Activated T-cell treated with anti-CD3 and anti-CD28 coated beads, Interleukin-2, amount 50 U/mL, for 4 hours (primary cell): ENCODE measurements at regions not wholly inside any gene's neighbourhood (a gene's known extent, or its start where the extent isn't known, plus 50 kb on each side); places are given as distances from the start of the nearest gene placed in this dataset.

Experiments used
- ATAC-seq, 2 donors: fragments of 200-7000 bp; cut with Tn5 transposase; one replicate each; pipeline ENCODE4 v1.10.0; 2021
- DNase-seq: peaks from one replicate; pipeline ENCODE4 v3.0.0-alpha.2; 2020
- H3K27me3 Mint-ChIP-seq: one replicate; pipeline ENCODE4 v1.8.0; 2021; ENCODE audit warnings: low read depth, mixed read lengths
- H3K36me3 Mint-ChIP-seq: one replicate; pipeline ENCODE4 v1.8.0; 2022; ENCODE audit warnings: mixed read lengths; ENCODE audit not compliant: insufficient read depth
- H3K4me1 Mint-ChIP-seq: one replicate; pipeline ENCODE4 v1.8.0; 2021; ENCODE audit warnings: low read depth, mixed read lengths
- H3K4me3 Mint-ChIP-seq: one replicate; pipeline ENCODE4 v1.8.0; 2021; ENCODE audit warnings: mild to moderate bottlenecking, moderate library complexity, mixed read lengths
- H3K9me3 Mint-ChIP-seq: one replicate; pipeline ENCODE4 v1.8.0; 2021; ENCODE audit warnings: mixed read lengths

GRCh38 chr10:70990681-70991080, 102.3 kb upstream of the PCBD1 start:
- Mint-ChIP-seq H3K9me3 (no peaks in the 10 kb centered on the region), H3K36me3 (no peaks in the 10 kb centered on the region), H3K4me1 (no peaks in the 10 kb centered on the region), H3K27me3 (peaks cover 4% of the 10 kb centered on the region), H3K4me3 (no peak overlapping the region)
- no peak for ATAC-seq
- no peak for DNase-seq

GRCh38 chr10:70991140-70992124, 103.1 kb upstream of the PCBD1 start:
- ATAC-seq (no peak), DNase-seq (no peak)
- no peaks in the 10 kb centered on the region for H3K9me3 Mint-ChIP-seq
- no peaks in the 10 kb centered on the region for H3K36me3 Mint-ChIP-seq
- H3K4me3 Mint-ChIP-seq, result no peak overlapping the region
- H3K4me1 Mint-ChIP-seq, result no peaks in the 10 kb centered on the region
- peaks cover 4% of the 10 kb centered on the region for H3K27me3 Mint-ChIP-seq

- Mint-ChIP-seq H3K27me3 (peaks cover 10% of the 10 kb centered on the region), H3K9me3 (no peaks in the 10 kb centered on the region), H3K4me1 (no peaks in the 10 kb centered on the region), H3K4me3 (no peak overlapping the region), H3K36me3 (no peaks in the 10 kb centered on the region)
- DNase-seq (no peak), ATAC-seq (no peak)
Measured at GRCh38 chr10:70992436-70992835, 104.1 kb upstream of the PCBD1 start.

GRCh38 chr10:70993051-70993450, 104.7 kb upstream of the PCBD1 start:
- H3K9me3 Mint-ChIP-seq, result no peaks in the 10 kb centered on the region
- H3K4me3 Mint-ChIP-seq, result no peak overlapping the region
- ATAC-seq, result no peak

GRCh38 chr10:70996549-70996948, 108.2 kb upstream of the PCBD1 start:
- Mint-ChIP-seq H3K9me3 (no peaks in the 10 kb centered on the region), H3K36me3 (no peaks in the 10 kb centered on the region), H3K4me1 (no peaks in the 10 kb centered on the region), H3K27me3 (peaks cover 17% of the 10 kb centered on the region), H3K4me3 (no peak overlapping the region)
- ATAC-seq (no peak), DNase-seq (no peak)

More at GRCh38 chr10:70993051-70993450, 104.7 kb upstream of the PCBD1 start:
- H3K4me1 Mint-ChIP-seq, result no peaks in the 10 kb centered on the region
- H3K36me3 Mint-ChIP-seq, result no peaks in the 10 kb centered on the region
- no peak for DNase-seq
- peaks cover 11% of the 10 kb centered on the region for H3K27me3 Mint-ChIP-seq

- ATAC-seq, result no peak
- no peaks in the 10 kb centered on the region for H3K9me3 Mint-ChIP-seq
- no peak overlapping the region for H3K4me3 Mint-ChIP-seq
- DNase-seq, result no peak
- no peaks in the 10 kb centered on the region for H3K4me1 Mint-ChIP-seq
- no peaks in the 10 kb centered on the region for H3K36me3 Mint-ChIP-seq
- peaks cover 17% of the 10 kb centered on the region for H3K27me3 Mint-ChIP-seq
Measured at GRCh38 chr10:70997236-70997635, 108.9 kb upstream of the PCBD1 start.

GRCh38 chr10:70998086-70998485, 109.7 kb upstream of the PCBD1 start:
- ATAC-seq (no peak), DNase-seq (no peak)
- Mint-ChIP-seq H3K36me3 (no peaks in the 10 kb centered on the region), H3K4me1 (no peaks in the 10 kb centered on the region), H3K27me3 (peaks cover 17% of the 10 kb centered on the region), H3K9me3 (no peaks in the 10 kb centered on the region), H3K4me3 (no peak overlapping the region)

GRCh38 chr10:71001470-71001869, 113.1 kb upstream of the PCBD1 start:
- no peaks in the 10 kb centered on the region for H3K9me3 Mint-ChIP-seq
- DNase-seq (no peak), ATAC-seq (no peak)
- no peak overlapping the region for H3K4me3 Mint-ChIP-seq
- no peaks in the 10 kb centered on the region for H3K36me3 Mint-ChIP-seq
- peaks cover 13% of the 10 kb centered on the region for H3K27me3 Mint-ChIP-seq
- H3K4me1 Mint-ChIP-seq, result no peaks in the 10 kb centered on the region

GRCh38 chr10:71004176-71005075, 116.1 kb upstream of the PCBD1 start:
- Mint-ChIP-seq H3K4me3 (no peak overlapping the region), H3K9me3 (no peaks in the 10 kb centered on the region), H3K36me3 (no peaks in the 10 kb centered on the region), H3K27me3 (peaks cover 12% of the 10 kb centered on the region), H3K4me1 (no peaks in the 10 kb centered on the region)
- DNase-seq, result no peak
- no peak for ATAC-seq

GRCh38 chr10:71005337-71006305, 117.3 kb upstream of the PCBD1 start:
- Mint-ChIP-seq H3K36me3 (no peaks in the 10 kb centered on the region), H3K4me3 (no peak overlapping the region), H3K9me3 (no peaks in the 10 kb centered on the region), H3K4me1 (no peaks in the 10 kb centered on the region), H3K27me3 (peaks cover 11% of the 10 kb centered on the region)
- DNase-seq (no peak), ATAC-seq (no peak)

GRCh38 chr10:71006506-71006905, 118.1 kb upstream of the PCBD1 start:
- Mint-ChIP-seq H3K4me3 (no peak overlapping the region), H3K27me3 (peaks cover 9% of the 10 kb centered on the region), H3K4me1 (no peaks in the 10 kb centered on the region), H3K9me3 (no peaks in the 10 kb centered on the region), H3K36me3 (no peaks in the 10 kb centered on the region)
- ATAC-seq (no peak), DNase-seq (no peak)

GRCh38 chr10:71007516-71007915, 119.2 kb upstream of the PCBD1 start:
- DNase-seq, result no peak
- Mint-ChIP-seq H3K27me3 (peaks cover 12% of the 10 kb centered on the region), H3K4me1 (no peaks in the 10 kb centered on the region), H3K36me3 (no peaks in the 10 kb centered on the region), H3K4me3 (no peak overlapping the region), H3K9me3 (no peaks in the 10 kb centered on the region)
- ATAC-seq, result no peak

- H3K36me3 Mint-ChIP-seq, result no peaks in the 10 kb centered on the region
- no peaks in the 10 kb centered on the region for H3K9me3 Mint-ChIP-seq
- H3K4me3 Mint-ChIP-seq, result no peak overlapping the region
- no peaks in the 10 kb centered on the region for H3K4me1 Mint-ChIP-seq
- DNase-seq (no peak), ATAC-seq (no peak)
- H3K27me3 Mint-ChIP-seq, result peaks cover 16% of the 10 kb centered on the region
Measured at GRCh38 chr10:71008150-71008549, 119.8 kb upstream of the PCBD1 start.

- ATAC-seq (no peak), DNase-seq (no peak)
- Mint-ChIP-seq H3K27me3 (peaks cover 16% of the 10 kb centered on the region), H3K9me3 (no peaks in the 10 kb centered on the region), H3K4me3 (no peak overlapping the region), H3K36me3 (no peaks in the 10 kb centered on the region), H3K4me1 (no peaks in the 10 kb centered on the region)
Measured at GRCh38 chr10:71009126-71009525, 120.8 kb upstream of the PCBD1 start.
